Activated CD8-positive, alpha-beta T cell treated with anti-CD3 and anti-CD28 coated beads for 36 hours (primary cell): ENCODE measurements at regions not wholly inside any gene's neighbourhood (a gene's known extent, or its start where the extent isn't known, plus 50 kb on each side); places are given as distances from the start of the nearest gene placed in this dataset.
"Not testable (repeated sequence)": the region's sequence is repeated elsewhere in the genome, so short reads cannot be mapped to it uniquely, and the experiment has no call there.

Experiments used
- ATAC-seq: fragments of 200-7000 bp; cut with Tn5 transposase; one replicate; pipeline ENCODE4 v1.10.0; 2021; ENCODE audit warnings: mild to moderate bottlenecking, moderate library complexity
- CTCF ChIA-PET: fragments of 350-600 bp; sonication (Branson Sonifier 250); formaldehyde crosslinking; loops from one replicate; lab custom pipeline; 2021; ENCODE audit warnings: antibody characterized with exemption; lab: Charles Lee
- POLR2A ChIA-PET: fragments of 350-600 bp; sonication (Branson Sonifier 250); formaldehyde crosslinking; loops from one replicate; lab custom pipeline; 2021; ENCODE audit warnings: antibody characterized with exemption; lab: Charles Lee
- DNase-seq: peaks from one replicate; pipeline ENCODE4 v3.0.0-alpha.2; 2020
- H3K27ac Mint-ChIP-seq: one replicate; pipeline ENCODE4 v1.8.0; 2021; ENCODE audit warnings: mild to moderate bottlenecking, mixed read lengths
- H3K27me3 Mint-ChIP-seq: one replicate; pipeline ENCODE4 v1.8.0; 2021; ENCODE audit warnings: mixed read lengths
- H3K36me3 Mint-ChIP-seq: one replicate; pipeline ENCODE4 v1.8.0; 2021; ENCODE audit warnings: low read depth, mixed read lengths
- H3K4me1 Mint-ChIP-seq: one replicate; pipeline ENCODE4 v1.8.0; 2021; ENCODE audit warnings: low read depth, mixed read lengths
- H3K4me3 Mint-ChIP-seq: one replicate; pipeline ENCODE4 v1.8.0; 2021; ENCODE audit warnings: mild to moderate bottlenecking, moderate library complexity, mixed read lengths
- H3K9me3 Mint-ChIP-seq: one replicate; pipeline ENCODE4 v1.8.0; 2021; ENCODE audit warnings: mixed read lengths
- intact Hi-C: fragments of 100-400 bp; cut with micrococcal nuclease; formaldehyde crosslinking; loops from one replicate; pipeline ENCODE4 v1.10.0; 2022
- TF ChIP-seq, protein P1 (sequence below): fragments of 200-600 bp; IDR thresholded peaks from one replicate; pipeline ENCODE4 v1.8.0; 2022; ENCODE audit warnings: antibody characterized with exemption, mild to moderate bottlenecking

GRCh38 chr11:88061111-88061510, 114.1 kb downstream of the RAB38 start:
- Mint-ChIP-seq H3K27ac (no peak overlapping the region), H3K9me3 (no peaks in the 10 kb centered on the region), H3K27me3 (peaks cover 4% of the 10 kb centered on the region), H3K4me1 (no peaks in the 10 kb centered on the region), H3K4me3 (no peak overlapping the region), H3K36me3 (no peaks in the 10 kb centered on the region)
- intact Hi-C loops, result no loop called here
- DNase-seq (no peak), ATAC-seq (no peak)
- TF ChIP-seq, protein P1, sequence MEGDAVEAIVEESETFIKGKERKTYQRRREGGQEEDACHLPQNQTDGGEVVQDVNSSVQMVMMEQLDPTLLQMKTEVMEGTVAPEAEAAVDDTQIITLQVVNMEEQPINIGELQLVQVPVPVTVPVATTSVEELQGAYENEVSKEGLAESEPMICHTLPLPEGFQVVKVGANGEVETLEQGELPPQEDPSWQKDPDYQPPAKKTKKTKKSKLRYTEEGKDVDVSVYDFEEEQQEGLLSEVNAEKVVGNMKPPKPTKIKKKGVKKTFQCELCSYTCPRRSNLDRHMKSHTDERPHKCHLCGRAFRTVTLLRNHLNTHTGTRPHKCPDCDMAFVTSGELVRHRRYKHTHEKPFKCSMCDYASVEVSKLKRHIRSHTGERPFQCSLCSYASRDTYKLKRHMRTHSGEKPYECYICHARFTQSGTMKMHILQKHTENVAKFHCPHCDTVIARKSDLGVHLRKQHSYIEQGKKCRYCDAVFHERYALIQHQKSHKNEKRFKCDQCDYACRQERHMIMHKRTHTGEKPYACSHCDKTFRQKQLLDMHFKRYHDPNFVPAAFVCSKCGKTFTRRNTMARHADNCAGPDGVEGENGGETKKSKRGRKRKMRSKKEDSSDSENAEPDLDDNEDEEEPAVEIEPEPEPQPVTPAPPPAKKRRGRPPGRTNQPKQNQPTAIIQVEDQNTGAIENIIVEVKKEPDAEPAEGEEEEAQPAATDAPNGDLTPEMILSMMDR, result no peak
- POLR2A ChIA-PET, result no interaction called here
- CTCF ChIA-PET, result no interaction called here

GRCh38 chr11:88059326-88059725, 115.9 kb downstream of the RAB38 start:
- H3K4me3 Mint-ChIP-seq, result no peak overlapping the region
- ATAC-seq, result no peak
- H3K9me3 Mint-ChIP-seq, result no peaks in the 10 kb centered on the region
- H3K27me3 Mint-ChIP-seq, result peaks cover 5% of the 10 kb centered on the region
- H3K4me1 Mint-ChIP-seq, result no peaks in the 10 kb centered on the region
- no peak for DNase-seq
- intact Hi-C loops, result no loop called here
- ChIA-PET POLR2A (no interaction called here), CTCF (no interaction called here)
- no peaks in the 10 kb centered on the region for H3K36me3 Mint-ChIP-seq
- TF ChIP-seq, protein P1, result no peak
- H3K27ac Mint-ChIP-seq, result no peak overlapping the region

GRCh38 chr11:88051396-88051795, 123.8 kb downstream of the RAB38 start:
- no peaks in the 10 kb centered on the region for H3K36me3 Mint-ChIP-seq
- intact Hi-C loops, result no loop called here
- H3K4me3 Mint-ChIP-seq, result no peak overlapping the region
- H3K9me3 Mint-ChIP-seq, result no peaks in the 10 kb centered on the region
- ATAC-seq (no peak), DNase-seq (no peak)
- ChIA-PET POLR2A (no interaction called here), CTCF (no interaction called here)
- H3K27me3 Mint-ChIP-seq, result peaks cover 5% of the 10 kb centered on the region
- H3K4me1 Mint-ChIP-seq, result no peaks in the 10 kb centered on the region
- TF ChIP-seq, protein P1, result no peak
- no peak overlapping the region for H3K27ac Mint-ChIP-seq

DNA sequence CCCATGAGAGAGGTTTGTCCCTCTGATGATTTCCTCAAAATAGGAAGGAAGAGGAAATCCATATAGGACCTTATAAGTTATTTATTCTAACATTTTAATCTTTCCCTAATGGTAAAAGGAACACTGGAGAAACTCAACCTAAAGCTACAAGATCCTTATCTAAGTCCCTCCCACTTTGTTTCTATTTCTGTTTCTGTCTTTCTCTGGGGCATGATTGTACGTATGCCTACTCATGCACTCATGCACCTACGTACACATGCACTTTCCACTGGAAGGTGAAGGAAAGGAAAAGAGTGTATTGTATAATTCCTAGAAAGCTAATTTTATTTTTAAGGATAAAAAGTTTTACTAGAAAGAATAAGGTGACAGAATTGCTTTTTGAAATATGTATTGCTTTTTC, 125.0 kb downstream of the RAB38 start:
- TF ChIP-seq, protein P1, result no peak
- no peaks in the 10 kb centered on the region for H3K4me1 Mint-ChIP-seq
- H3K9me3 Mint-ChIP-seq, result no peaks in the 10 kb centered on the region
- DNase-seq (no peak), ATAC-seq (no peak)
- ChIA-PET POLR2A (no interaction called here), CTCF (interaction anchor here (0.8 to 1.0 kb wide), 2 partner anchors 12 to 503 kb away, joined by 3 to 5 read pairs; no protein-coding TSS in a partner anchor)
- H3K27ac Mint-ChIP-seq, result no peak overlapping the region
- H3K4me3 Mint-ChIP-seq, result no peak overlapping the region
- intact Hi-C loops, result no loop called here
- H3K27me3 Mint-ChIP-seq, result peaks cover 3% of the 10 kb centered on the region
- no peaks in the 10 kb centered on the region for H3K36me3 Mint-ChIP-seq

GRCh38 chr11:88045288-88045687, 130.0 kb downstream of the RAB38 start:
- DNase-seq, H3K9me3 Mint-ChIP-seq, H3K4me1 Mint-ChIP-seq, ATAC-seq, intact Hi-C loops, H3K27ac Mint-ChIP-seq, H3K4me3 Mint-ChIP-seq, POLR2A ChIA-PET, H3K36me3 Mint-ChIP-seq, H3K27me3 Mint-ChIP-seq: not testable (repeated sequence)
- CTCF ChIA-PET, result interaction anchor here (1.1 kb wide), 1 partner anchor 499 kb away, joined by 3 read pairs; no protein-coding TSS in a partner anchor

GRCh38 chr11:88044658-88045057, 130.6 kb downstream of the RAB38 start:
- H3K4me1 Mint-ChIP-seq, H3K27me3 Mint-ChIP-seq, H3K36me3 Mint-ChIP-seq, H3K9me3 Mint-ChIP-seq, intact Hi-C loops, H3K4me3 Mint-ChIP-seq, H3K27ac Mint-ChIP-seq, DNase-seq, ATAC-seq, POLR2A ChIA-PET: not testable (repeated sequence)
- CTCF ChIA-PET, result interaction anchor here (1.1 kb wide), 1 partner anchor 499 kb away, joined by 3 read pairs; no protein-coding TSS in a partner anchor
